ENCODE measurements at regions not wholly inside any gene's neighbourhood (a gene's known extent, or its start where the extent isn't known, plus 50 kb on each side); places are given as distances from the start of the nearest gene placed in this dataset.

- TF ChIP-seq CTCF (IDR thresholded peaks at IDR 0.05) (no peak), EP300 (IDR thresholded peaks at IDR 0.05) (no peak)
Measured at GRCh38 chr2:219907011-219907365, 279.6 kb downstream of the SLC4A3 start.
